22Rv1 (cell line): ENCODE measurements at regions not wholly inside any gene's neighbourhood (a gene's known extent, or its start where the extent isn't known, plus 50 kb on each side); places are given as distances from the start of the nearest gene placed in this dataset.
"Not testable (repeated sequence)": the region's sequence is repeated elsewhere in the genome, so short reads cannot be mapped to it uniquely, and the experiment has no call there.

Experiments
- H3K27ac ChIP-seq: fragments of 450-650 bp; 2 replicates; pipeline ENCODE4 v1.5.1; 2017
- CTCF ChIP-seq: fragments of 450-650 bp; IDR thresholded peaks from 2 replicates; pipeline ENCODE4 v1.5.1; 2017; ENCODE audit warnings: mild to moderate bottlenecking
- ZFX ChIP-seq: fragments of 450-650 bp; IDR thresholded peaks from 2 replicates; pipeline ENCODE4 v1.6.1; 2017; ENCODE audit warnings: antibody characterized with exemption, borderline replicate concordance

- peak overlapping the region; percentile 3; the same call in 1 of the 2 replicates for H3K27ac ChIP-seq
- TF ChIP-seq CTCF (no peak), ZFX (no peak)
These were observed 275.0 kb upstream of the PREP start for GRCh38 chr6:105677671-105678475.

- TF ChIP-seq ZFX (no peak), CTCF (no peak)
- H3K27ac ChIP-seq: no peak overlapping the region
These were observed 274.0 kb upstream of the PREP start for GRCh38 chr6:105676857-105677256.

- TF ChIP-seq ZFX: no peak
- TF ChIP-seq CTCF: no peak
- no peak overlapping the region for H3K27ac ChIP-seq
These were observed 273.0 kb upstream of the PREP start for GRCh38 chr6:105675715-105676397.

GRCh38 chr6:105672856-105673538 is 270.1 kb upstream of the PREP start:
- H3K27ac ChIP-seq: not testable (repeated sequence)

GRCh38 chr6:105669232-105669631 is 266.4 kb upstream of the PREP start:
- TF ChIP-seq ZFX (no peak), CTCF (no peak)
- no peak overlapping the region for H3K27ac ChIP-seq

- no peak for TF ChIP-seq CTCF
- TF ChIP-seq ZFX: no peak
These were observed 264.2 kb upstream of the PREP start for GRCh38 chr6:105667056-105667455.

GRCh38 chr6:105664931-105665330 is 262.0 kb upstream of the PREP start:
- H3K27ac ChIP-seq: no peak overlapping the region
- TF ChIP-seq CTCF: no peak
- TF ChIP-seq ZFX: no peak

More at GRCh38 chr6:105667056-105667455, 264.2 kb upstream of the PREP start:
- no peak overlapping the region for H3K27ac ChIP-seq
